Glutamatergic neuron (in vitro differentiated cells): ENCODE measurements at regions not wholly inside any gene's neighbourhood (a gene's known extent, or its start where the extent isn't known, plus 50 kb on each side); places are given as distances from the start of the nearest gene placed in this dataset.

ENCODE experiments used
- DNase-seq: peaks from one replicate; pipeline ENCODE4 v3.0.0; 2022
- H3K27ac Mint-ChIP-seq: one replicate; pipeline ENCODE4 v1.8.0; 2020; ENCODE audit warnings: mild to moderate bottlenecking, mixed read lengths, inconsistent platforms; ENCODE audit not compliant: unreplicated experiment
- H3K27me3 Mint-ChIP-seq: one replicate; pipeline ENCODE4 v1.8.0; 2020; ENCODE audit warnings: mild to moderate bottlenecking, moderate library complexity, mixed read lengths, inconsistent platforms; ENCODE audit not compliant: unreplicated experiment
- H3K36me3 Mint-ChIP-seq: one replicate; pipeline ENCODE4 v1.8.0; 2020; ENCODE audit warnings: mild to moderate bottlenecking, mixed read lengths, inconsistent platforms; ENCODE audit not compliant: unreplicated experiment
- H3K4me1 Mint-ChIP-seq: one replicate; pipeline ENCODE4 v1.8.0; 2020; ENCODE audit warnings: mild to moderate bottlenecking, low read depth, mixed read lengths, inconsistent platforms; ENCODE audit not compliant: unreplicated experiment
- H3K4me3 Mint-ChIP-seq: one replicate; pipeline ENCODE4 v1.8.0; 2020; ENCODE audit warnings: mild to moderate bottlenecking, mixed read lengths, inconsistent platforms; ENCODE audit not compliant: unreplicated experiment
- H3K9me3 Mint-ChIP-seq: one replicate; pipeline ENCODE4 v1.8.0; 2020; ENCODE audit warnings: mild to moderate bottlenecking, moderate library complexity, mixed read lengths, inconsistent platforms; ENCODE audit not compliant: unreplicated experiment
- TF ChIP-seq, protein P1 (sequence below): fragments of 200-600 bp; sonication (generic); IDR thresholded peaks from one replicate; pipeline ENCODE4 v1.5.0; 2021; ENCODE audit not compliant: partially characterized antibody, unreplicated experiment

DNA sequence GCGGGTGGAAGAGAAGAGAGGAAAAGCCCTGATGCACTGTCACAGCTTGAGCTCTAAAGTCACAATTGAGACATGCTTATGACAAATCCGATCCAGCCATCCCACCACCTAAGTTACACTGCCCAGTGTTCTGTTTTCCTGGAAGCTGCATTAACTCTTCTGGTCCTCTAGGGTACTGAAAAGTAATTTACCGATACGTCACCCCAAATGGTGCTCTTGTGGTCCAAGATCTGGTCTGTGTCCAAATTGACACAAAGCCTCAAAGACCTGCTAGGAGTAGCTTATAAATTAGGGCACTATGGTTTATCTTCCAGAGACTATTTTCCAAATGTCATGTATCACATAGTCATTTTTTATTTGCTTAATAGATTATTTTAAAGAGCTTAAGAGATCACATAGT, 186.7 kb upstream of the ETAA1 start:
- H3K27ac Mint-ChIP-seq: no peak overlapping the region
- no peaks in the 10 kb centered on the region for H3K9me3 Mint-ChIP-seq
- no peak overlapping the region for H3K4me3 Mint-ChIP-seq
- DNase-seq: no peak
- no peaks in the 10 kb centered on the region for H3K36me3 Mint-ChIP-seq
- H3K4me1 Mint-ChIP-seq: no peaks in the 10 kb centered on the region
- no peaks in the 10 kb centered on the region for H3K27me3 Mint-ChIP-seq
- TF ChIP-seq, protein P1, sequence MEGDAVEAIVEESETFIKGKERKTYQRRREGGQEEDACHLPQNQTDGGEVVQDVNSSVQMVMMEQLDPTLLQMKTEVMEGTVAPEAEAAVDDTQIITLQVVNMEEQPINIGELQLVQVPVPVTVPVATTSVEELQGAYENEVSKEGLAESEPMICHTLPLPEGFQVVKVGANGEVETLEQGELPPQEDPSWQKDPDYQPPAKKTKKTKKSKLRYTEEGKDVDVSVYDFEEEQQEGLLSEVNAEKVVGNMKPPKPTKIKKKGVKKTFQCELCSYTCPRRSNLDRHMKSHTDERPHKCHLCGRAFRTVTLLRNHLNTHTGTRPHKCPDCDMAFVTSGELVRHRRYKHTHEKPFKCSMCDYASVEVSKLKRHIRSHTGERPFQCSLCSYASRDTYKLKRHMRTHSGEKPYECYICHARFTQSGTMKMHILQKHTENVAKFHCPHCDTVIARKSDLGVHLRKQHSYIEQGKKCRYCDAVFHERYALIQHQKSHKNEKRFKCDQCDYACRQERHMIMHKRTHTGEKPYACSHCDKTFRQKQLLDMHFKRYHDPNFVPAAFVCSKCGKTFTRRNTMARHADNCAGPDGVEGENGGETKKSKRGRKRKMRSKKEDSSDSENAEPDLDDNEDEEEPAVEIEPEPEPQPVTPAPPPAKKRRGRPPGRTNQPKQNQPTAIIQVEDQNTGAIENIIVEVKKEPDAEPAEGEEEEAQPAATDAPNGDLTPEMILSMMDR: no peak

DNA sequence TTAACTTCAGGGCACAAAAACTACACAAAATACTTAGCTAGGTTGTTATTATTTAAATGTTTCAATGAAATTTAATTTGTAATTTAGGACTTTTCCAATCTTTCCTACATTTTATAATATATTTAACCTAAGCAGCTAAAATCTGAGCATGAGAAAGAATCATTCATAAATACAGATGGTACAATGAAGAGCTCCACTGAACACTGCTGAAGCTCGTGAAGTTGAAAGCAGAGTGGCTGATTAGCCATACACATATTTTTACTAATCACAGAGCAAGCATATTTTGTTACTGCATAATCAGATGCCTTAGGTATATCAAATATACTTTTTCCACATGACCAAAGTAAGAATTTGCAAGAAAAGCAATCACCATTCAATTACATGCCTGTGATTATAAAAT, 184.9 kb upstream of the ETAA1 start:
- Mint-ChIP-seq H3K27me3 (no peaks in the 10 kb centered on the region), H3K4me1 (no peaks in the 10 kb centered on the region), H3K4me3 (no peak overlapping the region), H3K27ac (no peak overlapping the region), H3K36me3 (no peaks in the 10 kb centered on the region), H3K9me3 (peaks cover 2% of the 10 kb centered on the region)
- TF ChIP-seq, protein P1: no peak
- no peak for DNase-seq

DNA sequence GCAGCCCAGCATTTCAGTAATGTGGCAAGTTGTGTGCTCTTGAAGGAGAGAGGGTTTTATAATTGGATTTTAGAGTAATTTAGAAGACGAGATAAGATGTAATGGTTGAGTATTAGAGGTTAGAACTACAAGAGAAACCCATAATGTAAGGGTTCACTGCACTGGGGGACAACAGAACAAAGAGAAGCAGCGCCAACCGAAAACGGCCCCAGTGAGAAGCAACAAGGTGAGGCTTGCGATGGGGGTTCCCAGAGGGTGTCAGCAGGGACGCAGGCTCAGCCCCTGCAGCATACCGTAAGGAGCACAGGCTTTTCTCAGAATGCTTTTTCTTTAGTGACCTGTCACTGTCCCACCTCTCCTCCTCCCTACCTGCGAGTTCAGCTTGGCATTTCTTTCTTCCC, 183.9 kb upstream of the ETAA1 start:
- H3K36me3 Mint-ChIP-seq: no peaks in the 10 kb centered on the region
- H3K27me3 Mint-ChIP-seq: no peaks in the 10 kb centered on the region
- TF ChIP-seq, protein P1: no peak
- H3K4me3 Mint-ChIP-seq: no peak overlapping the region
- no peak for DNase-seq
- H3K9me3 Mint-ChIP-seq: peaks cover 2% of the 10 kb centered on the region
- H3K4me1 Mint-ChIP-seq: no peaks in the 10 kb centered on the region
- no peak overlapping the region for H3K27ac Mint-ChIP-seq

DNA sequence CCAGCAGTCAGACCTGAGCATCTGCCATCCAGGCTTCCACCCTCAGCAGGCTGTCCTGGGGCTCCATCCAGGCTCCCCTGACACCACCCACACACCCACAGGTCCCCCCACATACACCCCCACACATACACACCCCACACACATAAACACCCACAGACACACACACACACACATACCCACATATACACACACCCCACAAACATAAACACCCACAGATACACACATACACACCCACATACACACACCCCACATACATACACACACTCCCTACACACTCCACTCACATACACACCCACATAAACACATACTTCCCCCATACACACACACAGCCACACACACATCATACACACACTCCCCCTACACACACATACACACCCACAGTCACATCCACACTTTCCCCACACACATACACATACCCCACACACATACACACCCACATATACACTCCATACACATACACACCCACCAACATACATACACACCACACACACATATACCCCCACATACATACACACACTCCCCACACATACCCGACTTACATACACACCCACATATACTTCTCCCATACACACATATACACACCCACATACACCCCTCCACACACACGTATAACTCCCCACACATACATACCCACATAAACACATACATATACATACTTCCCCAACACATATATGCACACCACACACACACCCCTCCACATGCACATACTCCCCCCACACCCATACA, 183.3 kb upstream of the ETAA1 start:
- H3K4me3 Mint-ChIP-seq: no peak overlapping the region
- H3K4me1 Mint-ChIP-seq: no peaks in the 10 kb centered on the region
- H3K36me3 Mint-ChIP-seq: no peaks in the 10 kb centered on the region
- H3K27ac Mint-ChIP-seq: no peak overlapping the region
- peaks cover 2% of the 10 kb centered on the region for H3K9me3 Mint-ChIP-seq
- no peak for DNase-seq
- TF ChIP-seq, protein P1: no peak
- H3K27me3 Mint-ChIP-seq: no peaks in the 10 kb centered on the region

DNA sequence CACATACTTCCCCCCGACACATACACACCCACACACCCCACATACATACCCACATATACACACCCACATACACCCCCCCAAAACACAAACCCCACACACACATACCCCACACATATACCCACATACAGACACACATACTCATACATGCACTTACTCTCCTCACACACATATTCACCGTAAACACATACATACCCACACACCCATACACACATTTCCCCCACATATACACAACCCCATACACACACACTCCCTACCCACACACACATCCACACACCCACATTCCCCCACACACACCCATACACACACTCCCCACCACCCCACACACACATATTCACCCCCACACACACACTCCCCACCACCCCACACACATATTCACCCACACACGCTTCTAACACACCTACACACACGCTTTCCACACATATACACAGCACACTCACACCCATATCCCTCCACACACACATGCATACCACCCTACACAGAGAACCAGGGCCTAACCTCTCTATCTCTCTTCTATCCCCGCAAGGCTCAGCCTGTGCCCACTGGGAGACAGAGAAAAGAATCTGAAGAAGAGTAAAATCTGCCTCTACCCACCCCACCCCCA, 182.4 kb upstream of the ETAA1 start:
- no peak for DNase-seq
- no peak overlapping the region for H3K27ac Mint-ChIP-seq
- H3K27me3 Mint-ChIP-seq: no peaks in the 10 kb centered on the region
- no peaks in the 10 kb centered on the region for H3K36me3 Mint-ChIP-seq
- TF ChIP-seq, protein P1: no peak
- no peaks in the 10 kb centered on the region for H3K4me1 Mint-ChIP-seq
- H3K9me3 Mint-ChIP-seq: peaks cover 2% of the 10 kb centered on the region
- H3K4me3 Mint-ChIP-seq: no peak overlapping the region
